GM23248 (cell line): ENCODE measurements at regions not wholly inside any gene's neighbourhood (a gene's known extent, or its start where the extent isn't known, plus 50 kb on each side); places are given as distances from the start of the nearest gene placed in this dataset.

Experiments
- EZH2 ChIP-seq: fragments of 200-600 bp; sonication (generic); IDR thresholded peaks from 2 replicates; pipeline ENCODE4 v1.6.1; 2018; ENCODE audit warnings: antibody characterized with exemption, mild to moderate bottlenecking; ENCODE audit not compliant: insufficient read depth, poor library complexity, severe bottlenecking
- EZH2phosphoT487 ChIP-seq: fragments of 200-600 bp; sonication (generic); IDR thresholded peaks from 2 replicates; pipeline ENCODE4 v1.6.1; 2018; ENCODE audit warnings: antibody characterized with exemption, moderate library complexity, mild to moderate bottlenecking, low read depth; ENCODE audit not compliant: insufficient read depth

DNA sequence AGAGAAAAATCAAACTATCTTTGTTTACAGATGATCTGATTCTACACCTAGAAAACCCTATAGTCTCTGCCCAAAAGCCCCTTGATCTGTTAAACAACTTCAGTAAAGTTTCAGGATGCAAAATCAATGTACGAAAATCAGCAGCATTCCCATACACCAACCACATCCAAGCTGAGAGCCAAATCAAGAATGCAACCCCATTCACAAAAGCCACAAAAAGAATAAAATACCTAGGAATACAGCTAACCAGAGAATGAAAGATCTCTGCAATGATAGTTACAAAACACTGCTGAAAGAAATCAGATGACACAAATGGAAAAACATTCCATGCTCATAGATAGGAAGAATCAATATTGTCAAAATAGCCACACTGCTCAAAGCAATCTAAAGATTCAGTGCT, 265.7 kb downstream of the AEBP2 start:
- no peak for TF ChIP-seq EZH2phosphoT487
- TF ChIP-seq EZH2: no peak
